IPS-18a (cell line): ENCODE measurements at regions not wholly inside any gene's neighbourhood (a gene's known extent, or its start where the extent isn't known, plus 50 kb on each side); places are given as distances from the start of the nearest gene placed in this dataset.

Source experiments
- H3K27ac ChIP-seq: one replicate; pipeline ENCODE4 v1.5.1; 2013; ENCODE audit warnings: low read length
- H3K27me3 ChIP-seq: one replicate; pipeline ENCODE4 v1.6.1; 2013; ENCODE audit warnings: mild to moderate bottlenecking, low read length; ENCODE audit not compliant: control insufficient read depth, insufficient read depth
- H3K36me3 ChIP-seq: one replicate; pipeline ENCODE4 v1.6.1; 2013; ENCODE audit warnings: low read depth, low read length; ENCODE audit not compliant: control insufficient read depth
- H3K4me1 ChIP-seq: one replicate; pipeline ENCODE4 v1.6.1; 2013; ENCODE audit warnings: low read depth, low read length; ENCODE audit not compliant: control insufficient read depth
- H3K4me3 ChIP-seq: one replicate; pipeline ENCODE4 v1.5.1; 2013; ENCODE audit warnings: low read length
- H3K9ac ChIP-seq: one replicate; pipeline ENCODE4 v1.6.1; 2013; ENCODE audit warnings: mild to moderate bottlenecking, low read length, moderate library complexity
- H3K9me3 ChIP-seq: one replicate; pipeline ENCODE4 v1.6.1; 2013; ENCODE audit warnings: low read depth, low read length; ENCODE audit not compliant: control insufficient read depth

DNA sequence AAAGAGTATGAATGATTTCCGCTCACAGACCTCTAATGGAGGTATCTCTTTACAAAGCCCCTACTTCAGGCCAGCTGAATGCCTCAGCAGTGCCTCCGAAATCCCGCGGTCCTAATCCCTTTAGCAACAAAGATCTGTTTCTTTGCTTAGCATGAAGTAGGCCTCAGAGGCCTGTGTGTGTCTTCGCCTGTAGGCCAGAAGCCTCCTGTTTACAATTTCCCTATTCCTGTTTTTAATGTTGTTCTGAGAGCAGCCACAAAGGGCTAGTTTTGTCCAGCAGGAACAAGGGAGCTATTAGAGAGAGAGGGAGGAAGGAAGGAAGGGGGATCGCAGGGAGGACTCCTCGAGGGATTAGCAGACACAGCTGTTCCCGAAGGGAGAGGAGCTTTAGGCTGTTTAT lies 166.4 kb upstream of the SPRY4 start:
- Histone ChIP-seq H3K4me3 (no peak overlapping the region), H3K9me3 (no peaks in the 10 kb centered on the region), H3K27me3 (no peaks in the 10 kb centered on the region), H3K27ac (peak overlapping the region; percentile 17), H3K9ac (no peak overlapping the region), H3K4me1 (peaks cover 11% of the 10 kb centered on the region), H3K36me3 (no peaks in the 10 kb centered on the region)

DNA sequence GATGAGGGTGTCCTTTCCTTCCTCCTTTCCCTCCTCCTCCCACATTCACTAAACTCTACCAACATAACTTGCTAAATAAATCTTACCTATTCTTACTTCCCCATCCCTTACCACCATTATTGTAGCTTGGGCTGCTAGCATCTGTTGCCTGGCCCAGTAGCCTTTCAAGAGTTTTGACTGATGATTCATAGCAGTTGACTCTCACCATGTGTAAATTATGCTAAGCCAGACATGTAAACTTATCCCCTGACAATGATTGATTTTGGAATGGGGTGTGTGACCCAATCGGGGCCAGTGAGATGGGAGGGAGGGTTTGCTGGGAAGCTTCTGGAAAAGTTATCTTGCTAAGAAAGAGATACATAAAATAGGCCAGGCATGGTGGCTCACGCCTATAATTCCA lies 161.8 kb upstream of the SPRY4 start:
- peaks cover 6% of the 10 kb centered on the region for H3K4me1 ChIP-seq
- H3K9me3 ChIP-seq, result no peaks in the 10 kb centered on the region
- H3K27ac ChIP-seq, result no peak overlapping the region
- H3K9ac ChIP-seq, result no peak overlapping the region
- no peaks in the 10 kb centered on the region for H3K27me3 ChIP-seq
- no peaks in the 10 kb centered on the region for H3K36me3 ChIP-seq
- H3K4me3 ChIP-seq, result no peak overlapping the region

DNA sequence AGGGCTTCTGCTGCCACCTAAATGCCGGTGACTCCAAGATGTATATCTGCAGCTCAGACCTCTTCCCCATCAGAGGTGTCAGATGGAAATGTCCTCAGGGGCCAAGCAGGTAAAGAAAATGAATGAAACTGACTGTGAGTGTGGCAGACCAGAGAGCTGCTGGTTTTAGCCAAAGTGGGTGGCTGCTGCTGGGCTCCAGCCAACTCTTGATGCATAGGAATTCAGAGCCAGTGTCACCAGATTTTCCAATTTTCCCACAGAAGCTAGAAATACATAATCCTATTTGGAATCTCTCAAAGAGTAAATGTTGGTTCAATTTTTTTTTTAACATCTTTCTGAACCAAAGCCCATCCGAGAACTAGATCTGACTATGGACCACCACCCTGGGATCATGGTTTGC lies 161.2 kb upstream of the SPRY4 start:
- Histone ChIP-seq H3K27me3 (no peaks in the 10 kb centered on the region), H3K9me3 (no peaks in the 10 kb centered on the region), H3K4me1 (peaks cover 3% of the 10 kb centered on the region), H3K4me3 (no peak overlapping the region), H3K9ac (no peak overlapping the region), H3K27ac (no peak overlapping the region), H3K36me3 (no peaks in the 10 kb centered on the region)

DNA sequence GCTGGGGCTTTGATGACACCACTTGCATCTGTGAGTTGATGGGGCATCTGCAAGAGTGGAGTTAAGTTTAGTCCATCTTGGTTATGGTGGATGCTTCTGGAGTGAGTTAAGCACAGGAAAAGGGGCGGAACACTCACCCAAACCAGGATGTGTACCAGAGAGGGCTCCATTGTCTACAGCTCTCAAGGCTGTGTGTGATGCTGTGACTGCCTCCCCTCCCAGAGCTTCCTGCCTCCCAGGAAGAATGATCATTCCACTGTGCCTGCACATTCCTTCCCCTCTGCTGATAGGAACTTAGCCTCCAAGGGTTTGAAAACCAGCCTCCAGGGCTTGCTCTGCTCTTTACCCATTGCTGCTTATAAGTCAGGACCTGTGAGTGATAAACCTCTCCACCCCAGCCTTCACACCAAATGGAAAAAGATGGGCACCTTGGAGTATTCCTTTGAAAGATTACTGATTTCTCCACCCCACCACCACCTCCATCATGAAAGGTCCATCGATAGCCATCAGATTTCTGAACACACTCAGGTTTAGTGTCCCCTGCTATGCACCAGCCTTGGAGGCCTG lies 160.1 kb upstream of the SPRY4 start:
- no peaks in the 10 kb centered on the region for H3K36me3 ChIP-seq
- H3K4me1 ChIP-seq, result no peaks in the 10 kb centered on the region
- no peak overlapping the region for H3K27ac ChIP-seq
- no peaks in the 10 kb centered on the region for H3K9me3 ChIP-seq
- no peak overlapping the region for H3K9ac ChIP-seq
- H3K27me3 ChIP-seq, result no peaks in the 10 kb centered on the region
- H3K4me3 ChIP-seq, result no peak overlapping the region

DNA sequence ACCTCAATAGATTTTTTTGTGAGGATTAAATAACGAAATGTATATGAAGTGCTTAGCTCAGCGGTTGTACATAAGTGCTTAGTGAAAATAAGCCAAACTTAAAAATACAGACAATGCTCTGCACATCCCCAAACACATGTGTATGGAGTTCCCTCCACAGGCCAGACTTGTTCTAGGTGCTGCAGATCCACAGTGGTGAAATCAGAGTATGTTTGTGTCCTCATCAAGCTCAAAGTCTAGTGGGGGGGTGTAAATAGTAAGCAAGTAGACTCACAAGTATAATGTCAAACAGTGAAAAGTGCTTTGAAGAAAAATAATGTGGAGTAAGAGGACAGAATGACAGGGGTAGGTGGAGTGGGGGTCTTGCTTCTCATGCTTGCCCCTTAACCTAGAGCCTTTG lies 157.4 kb upstream of the SPRY4 start:
- no peak overlapping the region for H3K4me3 ChIP-seq
- H3K9ac ChIP-seq, result no peak overlapping the region
- H3K9me3 ChIP-seq, result peaks cover 8% of the 10 kb centered on the region
- no peaks in the 10 kb centered on the region for H3K36me3 ChIP-seq
- no peaks in the 10 kb centered on the region for H3K27me3 ChIP-seq
- no peaks in the 10 kb centered on the region for H3K4me1 ChIP-seq
- H3K27ac ChIP-seq, result no peak overlapping the region

DNA sequence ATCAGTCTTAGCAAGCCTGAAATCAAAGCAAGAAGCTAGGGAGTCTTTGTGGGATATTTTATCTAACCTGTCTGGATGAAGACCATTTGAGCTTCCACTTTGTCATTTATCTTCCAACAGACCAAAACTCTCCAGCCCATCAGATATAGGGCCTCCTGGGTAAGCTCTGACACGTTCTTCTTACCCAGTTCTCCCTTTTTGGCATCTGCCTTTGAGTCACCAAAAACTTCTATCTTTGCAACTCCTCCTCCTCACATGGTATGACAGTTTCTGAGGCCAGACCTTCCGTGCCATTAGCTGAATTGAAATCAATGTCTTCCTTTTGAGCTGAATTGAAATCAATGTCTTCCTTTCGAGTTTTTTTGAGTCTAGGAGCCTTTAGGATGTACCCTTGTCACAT lies 156.6 kb upstream of the SPRY4 start:
- H3K36me3 ChIP-seq, result no peaks in the 10 kb centered on the region
- H3K27me3 ChIP-seq, result no peaks in the 10 kb centered on the region
- no peak overlapping the region for H3K9ac ChIP-seq
- no peak overlapping the region for H3K4me3 ChIP-seq
- H3K27ac ChIP-seq, result no peak overlapping the region
- H3K9me3 ChIP-seq, result peaks cover 8% of the 10 kb centered on the region
- peaks cover 2% of the 10 kb centered on the region for H3K4me1 ChIP-seq

DNA sequence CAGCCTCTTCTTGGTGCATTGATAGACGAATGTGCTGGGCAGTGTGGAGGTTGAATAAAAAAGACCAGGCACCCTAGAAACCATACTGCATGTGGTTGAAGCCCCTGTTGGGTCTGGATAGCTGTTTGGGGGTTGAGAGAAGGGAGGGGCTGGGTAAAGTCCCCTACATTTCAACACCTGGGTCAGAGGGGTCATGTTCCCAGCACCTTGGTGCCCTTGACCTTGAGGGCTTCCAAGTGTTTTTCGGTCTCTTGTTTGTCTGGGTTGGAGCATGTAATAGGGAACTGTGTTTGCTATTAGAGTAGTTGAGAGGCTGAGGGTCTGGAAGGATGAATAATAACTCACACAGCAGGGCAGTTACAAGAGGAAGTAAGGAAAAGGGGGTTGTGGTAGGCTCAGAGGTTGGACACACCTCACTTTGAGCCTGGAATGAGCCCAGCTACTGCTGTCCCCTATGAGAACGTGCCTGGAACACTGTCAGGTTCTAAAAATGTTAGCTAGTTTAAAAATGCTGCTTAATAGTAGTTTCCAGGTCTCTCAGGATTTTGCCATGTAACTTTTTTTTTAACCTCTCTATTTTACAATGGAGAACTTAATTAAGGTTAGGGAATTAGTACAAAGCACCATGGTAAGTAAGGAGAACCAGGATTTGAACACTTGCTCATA lies 155.2 kb upstream of the SPRY4 start:
- H3K27ac ChIP-seq, result no peak overlapping the region
- H3K9me3 ChIP-seq, result peaks cover 8% of the 10 kb centered on the region
- H3K9ac ChIP-seq, result no peak overlapping the region
- no peak overlapping the region for H3K4me3 ChIP-seq
- no peaks in the 10 kb centered on the region for H3K36me3 ChIP-seq
- peaks cover 17% of the 10 kb centered on the region for H3K4me1 ChIP-seq
- no peaks in the 10 kb centered on the region for H3K27me3 ChIP-seq

DNA sequence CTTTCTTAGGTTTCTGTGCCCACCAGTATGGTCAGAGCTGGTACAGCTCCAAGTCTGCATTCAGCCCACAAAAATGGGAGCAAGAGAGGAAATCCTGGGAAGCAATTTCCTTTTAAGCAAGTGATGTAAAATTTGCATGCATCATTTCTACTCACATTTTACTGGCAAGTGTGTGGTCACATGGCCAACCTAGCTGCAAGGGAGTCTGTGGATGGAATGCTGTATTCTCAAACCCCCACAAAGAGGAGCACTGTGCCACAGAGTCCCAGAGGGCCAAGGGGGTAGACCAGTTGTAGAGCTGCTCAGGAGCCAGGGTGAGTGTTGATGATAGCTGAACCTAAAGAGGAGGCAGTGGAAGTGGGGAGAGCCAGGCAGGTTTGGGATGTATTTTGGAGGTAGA lies 154.3 kb upstream of the SPRY4 start:
- Histone ChIP-seq H3K27me3 (no peaks in the 10 kb centered on the region), H3K36me3 (no peaks in the 10 kb centered on the region), H3K9ac (no peak overlapping the region), H3K4me3 (no peak overlapping the region), H3K27ac (no peak overlapping the region), H3K9me3 (peaks cover 8% of the 10 kb centered on the region), H3K4me1 (peaks cover 25% of the 10 kb centered on the region)

DNA sequence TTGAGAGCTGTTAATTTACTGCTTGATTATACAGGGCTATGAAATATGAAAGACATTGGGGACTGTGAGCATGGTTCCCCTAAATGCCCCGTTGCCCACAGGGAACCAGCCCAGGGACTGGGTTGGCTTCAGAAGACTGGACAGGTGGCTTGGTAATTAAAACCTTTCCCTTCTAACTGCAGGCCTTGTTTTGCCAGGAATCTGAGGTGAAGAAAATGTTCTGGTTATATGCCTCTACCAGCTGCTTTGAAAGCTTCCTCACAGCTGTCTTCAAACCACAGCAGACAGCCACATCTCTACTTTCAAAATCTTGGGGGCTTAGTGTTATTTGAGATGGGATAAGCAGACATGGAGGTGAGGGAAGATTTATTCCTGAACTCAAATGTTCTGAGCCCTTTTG lies 153.3 kb upstream of the SPRY4 start:
- H3K9ac ChIP-seq, result no peak overlapping the region
- no peaks in the 10 kb centered on the region for H3K36me3 ChIP-seq
- H3K4me1 ChIP-seq, result peaks cover 26% of the 10 kb centered on the region
- no peaks in the 10 kb centered on the region for H3K27me3 ChIP-seq
- H3K27ac ChIP-seq, result no peak overlapping the region
- peaks cover 8% of the 10 kb centered on the region for H3K9me3 ChIP-seq
- H3K4me3 ChIP-seq, result no peak overlapping the region

DNA sequence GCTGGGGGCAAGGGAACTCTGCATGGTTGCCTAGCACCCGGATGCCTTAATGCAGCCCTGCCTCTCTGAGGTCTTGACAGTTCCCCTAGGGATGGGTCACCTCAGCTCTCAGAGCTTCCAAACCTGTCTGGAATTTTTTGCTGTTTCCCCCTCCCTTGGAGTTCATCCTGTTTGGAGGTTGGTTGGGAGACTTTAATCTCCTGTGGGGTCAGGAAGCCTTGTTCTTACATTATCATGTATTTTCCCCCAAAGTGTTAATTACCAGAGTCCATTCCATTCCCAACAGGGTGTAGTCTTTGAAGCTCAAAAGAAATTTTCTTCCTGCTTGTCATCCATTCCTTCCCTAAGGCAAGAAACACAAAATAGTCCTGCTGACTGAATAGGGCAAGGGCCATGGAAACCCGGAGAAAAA lies 150.3 kb upstream of the SPRY4 start:
- Histone ChIP-seq H3K9me3 (peaks cover 8% of the 10 kb centered on the region), H3K36me3 (no peaks in the 10 kb centered on the region), H3K27me3 (no peaks in the 10 kb centered on the region), H3K9ac (no peak overlapping the region), H3K4me3 (no peak overlapping the region), H3K4me1 (peaks cover 26% of the 10 kb centered on the region), H3K27ac (no peak overlapping the region)

DNA sequence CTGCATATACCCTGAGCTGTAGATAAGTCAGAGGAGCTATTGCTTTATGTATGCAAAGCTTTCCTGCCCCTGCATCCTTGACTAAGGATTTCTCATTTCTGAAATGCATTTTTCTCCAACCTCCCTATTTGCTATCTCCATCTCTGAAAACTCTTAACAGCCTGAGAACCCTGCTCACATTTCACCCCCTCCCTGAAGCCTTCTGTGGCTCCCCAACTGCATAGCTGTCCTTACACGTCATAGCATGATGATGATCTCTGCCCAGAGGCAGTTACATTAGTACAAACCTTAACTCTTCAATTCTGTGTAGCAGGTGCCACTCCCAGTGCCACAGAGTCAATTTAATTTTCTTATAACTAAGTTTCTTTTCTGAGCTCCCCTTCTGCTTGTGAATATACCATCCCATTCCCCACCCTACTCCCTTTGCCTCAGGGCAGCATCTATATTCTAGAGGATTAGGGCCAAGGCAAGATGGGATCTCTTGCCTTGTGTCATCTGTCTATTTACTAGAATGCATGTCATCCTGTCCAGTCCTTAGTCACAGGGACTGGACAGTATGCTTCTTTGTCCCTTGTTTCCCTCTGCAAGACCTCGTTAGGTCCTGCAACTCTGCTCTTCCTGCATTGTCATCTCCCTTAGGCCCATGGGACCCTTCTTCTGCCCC lies 149.7 kb upstream of the SPRY4 start:
- Histone ChIP-seq H3K9me3 (peaks cover 7% of the 10 kb centered on the region), H3K27me3 (no peaks in the 10 kb centered on the region), H3K9ac (no peak overlapping the region), H3K4me1 (peaks cover 26% of the 10 kb centered on the region), H3K27ac (no peak overlapping the region), H3K4me3 (no peak overlapping the region), H3K36me3 (no peaks in the 10 kb centered on the region)

DNA sequence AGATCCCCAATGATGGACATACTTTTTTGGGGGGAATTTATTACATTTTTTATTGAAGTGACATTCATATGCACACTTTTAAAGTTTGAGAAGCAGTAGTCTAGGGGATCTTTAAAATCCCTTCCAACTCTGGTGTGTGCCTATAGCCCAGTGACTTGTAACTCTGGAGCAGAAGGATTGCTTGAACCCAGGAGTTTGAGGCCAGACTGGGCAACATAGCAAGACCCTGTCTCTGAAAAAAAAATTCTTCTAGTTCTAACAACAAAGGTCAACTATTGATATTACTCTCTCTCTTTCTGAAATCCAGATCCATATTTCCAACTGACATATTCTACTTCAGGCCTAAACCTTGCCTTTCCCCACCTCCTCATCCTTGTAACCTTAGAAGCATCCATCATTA lies 148.2 kb upstream of the SPRY4 start:
- Histone ChIP-seq H3K9ac (no peak overlapping the region), H3K27ac (no peak overlapping the region)

More for the DNA sequence above, 148.2 kb upstream of the SPRY4 start:
- Histone ChIP-seq H3K4me1 (peaks cover 26% of the 10 kb centered on the region), H3K27me3 (no peaks in the 10 kb centered on the region), H3K36me3 (no peaks in the 10 kb centered on the region), H3K9me3 (no peaks in the 10 kb centered on the region), H3K4me3 (no peak overlapping the region)
